NCI-H1436 (cell line): ENCODE measurements at regions not wholly inside any gene's neighbourhood (a gene's known extent, or its start where the extent isn't known, plus 50 kb on each side); places are given as distances from the start of the nearest gene placed in this dataset.

ENCODE experiments used
- DNase-seq: peaks from one replicate; lab custom pipeline; 2025; lab: John Stamatoyannopoulos, UW

GRCh38 chr9:108345826-108346225, 510.0 kb downstream of the ACTL7B start:
- DNase-seq = no peak

GRCh38 chr9:108339251-108339650, 516.5 kb downstream of the ACTL7B start:
- no peak for DNase-seq

- no peak for DNase-seq
Measured at GRCh38 chr9:108336575-108336974, 519.2 kb downstream of the ACTL7B start.

GRCh38 chr9:108333530-108333983, 522.2 kb downstream of the ACTL7B start:
- DNase-seq = no peak

DNA sequence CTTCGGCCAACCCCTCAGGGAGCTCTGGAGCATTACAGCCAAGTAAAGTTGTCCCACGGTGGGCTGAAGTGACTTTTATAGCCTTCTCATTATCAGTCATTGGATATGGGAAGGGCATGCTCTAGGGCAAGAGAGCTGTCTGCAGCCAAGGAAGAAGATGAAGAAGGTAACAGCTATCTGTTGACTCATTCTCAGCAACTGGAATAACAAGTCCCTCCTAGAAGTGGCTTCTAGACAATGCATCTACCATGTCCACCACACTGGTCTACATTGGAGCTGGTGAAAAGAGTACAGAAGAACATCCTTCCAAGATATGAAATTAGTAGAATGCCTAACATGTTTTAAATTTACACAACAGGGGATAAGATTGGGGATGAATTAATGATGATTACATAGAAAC, 524.2 kb downstream of the ACTL7B start:
- DNase-seq = no peak

DNA sequence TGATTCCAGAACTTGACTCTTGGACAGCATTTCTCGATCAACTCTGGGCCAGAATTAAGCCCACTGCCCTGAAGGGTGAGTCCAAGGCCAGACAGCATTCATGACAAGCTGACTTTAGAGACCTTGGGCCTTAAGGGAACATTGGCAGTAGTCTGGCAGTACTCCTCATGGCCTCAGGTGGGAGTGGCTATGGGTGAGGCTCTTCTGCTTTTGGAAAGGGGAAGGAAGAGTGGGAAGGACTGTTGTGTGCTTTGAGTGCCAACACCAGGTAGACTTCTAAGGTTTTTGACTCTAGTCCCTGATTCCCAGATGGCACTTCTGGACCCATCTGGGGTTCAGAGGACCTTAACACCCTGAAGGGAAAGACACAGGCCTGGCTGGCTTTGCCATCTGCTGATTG, 530.4 kb downstream of the ACTL7B start:
- no peak for DNase-seq

DNA sequence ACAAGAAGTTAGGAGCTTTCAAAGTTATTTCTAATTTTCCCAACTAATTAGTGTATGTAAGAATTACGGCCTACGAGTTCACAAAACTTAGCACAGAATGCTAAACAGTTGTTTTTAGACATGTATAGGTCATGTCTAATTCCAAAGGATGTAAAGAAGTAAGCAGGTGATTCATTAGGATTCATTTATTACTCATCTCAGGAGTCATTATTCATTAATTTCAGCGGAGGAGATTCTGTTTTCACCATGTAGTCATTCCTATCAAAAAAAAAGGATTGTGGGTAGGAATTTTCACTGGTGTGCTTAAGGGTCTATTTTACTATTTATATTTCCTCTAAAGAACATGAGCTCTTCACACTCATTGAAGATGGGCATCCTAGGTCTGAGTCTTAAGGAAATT, 532.2 kb downstream of the ACTL7B start:
- no peak for DNase-seq

DNA sequence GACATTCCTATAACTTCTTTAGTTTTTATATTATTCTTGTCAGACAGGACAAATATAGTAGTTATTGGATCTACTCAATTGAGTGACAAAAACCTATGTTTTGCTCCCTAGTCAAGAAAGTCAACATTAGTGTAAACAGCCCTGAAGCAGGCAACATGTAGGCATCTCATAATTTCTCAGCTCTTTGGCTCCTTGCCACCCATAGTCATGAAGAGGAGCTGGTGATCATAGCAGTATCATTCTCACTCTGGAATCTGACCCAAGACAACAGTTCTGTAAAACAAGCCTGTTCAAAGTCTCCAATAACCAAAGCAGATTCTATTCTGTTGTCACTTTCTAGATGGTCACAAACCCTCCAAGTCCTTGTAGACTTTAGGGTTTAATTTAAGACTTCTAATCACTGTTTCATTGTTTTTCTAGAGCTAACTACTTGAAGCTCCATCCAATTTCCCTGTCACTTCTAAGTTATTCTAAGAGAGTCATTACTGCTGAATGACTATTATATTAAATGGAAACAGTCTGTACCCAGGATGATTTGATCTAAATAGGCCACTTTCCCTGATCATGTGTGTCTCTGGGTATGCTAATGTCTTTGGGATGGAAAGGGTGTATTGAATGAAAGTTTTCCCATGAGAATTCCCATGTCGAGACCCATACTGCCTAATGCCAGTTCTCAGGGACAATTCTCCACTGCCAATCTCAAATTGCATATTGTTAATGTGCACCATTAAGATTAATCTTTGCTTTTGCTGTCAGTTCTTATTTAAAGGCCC, 533.3 kb downstream of the ACTL7B start:
- DNase-seq = peak; percentile 13

DNA sequence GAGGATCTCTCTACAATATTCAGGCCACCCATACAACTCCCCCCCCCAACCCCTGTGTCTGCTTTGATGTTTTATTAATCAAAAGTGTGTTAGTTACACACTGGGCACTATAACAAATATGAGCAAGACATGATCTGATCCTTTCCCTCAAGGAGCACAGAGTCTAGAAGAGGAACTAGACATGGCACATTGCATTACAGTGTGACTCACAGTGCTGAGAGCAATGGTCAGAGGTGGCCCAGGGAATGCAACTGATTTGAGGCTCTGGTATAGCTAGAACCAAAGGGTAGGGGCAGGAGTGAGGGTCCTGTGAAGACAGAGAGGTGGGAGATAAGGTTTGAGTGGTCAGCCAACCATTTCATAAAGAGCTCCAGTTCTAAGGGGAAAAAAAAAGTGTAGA, 539.2 kb downstream of the ACTL7B start:
- DNase-seq = no peak

GRCh38 chr9:108316066-108316465, 539.7 kb downstream of the ACTL7B start:
- DNase-seq = no peak

GRCh38 chr9:108311745-108312144, 544.0 kb downstream of the ACTL7B start:
- no peak for DNase-seq

- no peak for DNase-seq
Measured at GRCh38 chr9:108310202-108310601, 545.6 kb downstream of the ACTL7B start.

DNA sequence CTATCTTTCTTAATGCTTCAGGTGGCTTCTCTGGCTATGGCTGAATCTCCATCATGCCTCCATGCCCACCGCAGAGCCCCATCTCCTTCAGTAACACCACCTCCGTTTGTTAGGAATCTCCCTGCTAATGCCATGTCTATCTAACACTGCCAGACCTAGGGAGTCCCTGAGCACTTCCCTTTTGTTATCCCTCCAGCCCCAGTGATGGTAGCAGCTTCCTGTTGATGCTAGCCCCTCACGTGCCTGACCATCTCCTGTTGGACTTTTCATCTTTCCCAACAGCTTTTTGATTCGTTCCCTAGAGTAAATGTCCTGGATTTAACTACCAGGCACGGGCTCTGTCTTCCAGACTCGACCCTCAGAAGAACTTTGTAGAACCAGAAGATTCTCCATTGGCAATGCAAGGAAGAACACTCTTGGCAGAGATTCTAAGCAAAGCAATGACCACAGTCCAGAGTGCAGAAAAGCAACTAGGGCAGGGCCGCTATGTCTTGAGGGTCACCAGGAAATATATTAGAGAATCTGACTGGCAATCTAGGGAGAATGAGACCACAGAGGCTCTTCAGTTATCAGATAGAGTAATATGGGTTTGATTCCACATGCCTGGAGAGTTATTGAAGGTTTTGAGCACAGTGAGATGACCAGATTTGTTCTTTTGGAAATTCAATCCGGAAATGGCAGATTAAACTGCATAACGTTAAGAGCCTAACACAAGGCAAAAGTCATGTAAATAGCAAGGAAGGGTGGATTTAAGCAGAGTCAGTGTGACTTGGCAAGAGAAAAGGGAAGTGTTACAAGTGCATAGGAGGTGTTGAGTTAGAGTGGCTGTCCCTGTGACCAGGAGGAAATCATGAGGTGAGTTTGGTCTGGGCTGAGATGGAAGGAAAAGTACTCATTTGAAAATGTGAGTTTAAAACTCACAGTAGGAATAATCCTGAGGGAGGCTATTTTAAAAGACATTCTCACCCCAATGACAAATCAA, 555.2 kb downstream of the ACTL7B start:
- no peak for DNase-seq

DNA sequence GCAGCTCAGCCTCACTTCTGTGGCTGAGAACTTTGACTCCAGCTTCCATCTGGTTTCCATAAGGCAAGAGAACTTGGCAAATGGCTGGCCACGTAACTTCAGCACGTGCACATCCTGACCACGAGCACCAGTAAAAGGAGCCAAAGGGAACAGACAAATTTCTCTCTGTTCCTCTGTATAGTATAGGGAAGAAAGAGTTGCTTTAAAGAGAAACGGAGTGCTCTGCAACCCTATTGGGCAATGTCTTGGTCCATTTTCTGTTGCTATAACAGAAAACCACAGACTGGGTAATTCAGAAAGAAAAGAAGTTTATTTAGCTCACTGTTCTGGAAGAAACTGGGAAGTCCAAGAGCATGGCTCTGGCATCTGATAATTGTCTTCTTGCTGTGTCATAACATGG, 558.7 kb downstream of the ACTL7B start:
- DNase-seq = no peak

DNA sequence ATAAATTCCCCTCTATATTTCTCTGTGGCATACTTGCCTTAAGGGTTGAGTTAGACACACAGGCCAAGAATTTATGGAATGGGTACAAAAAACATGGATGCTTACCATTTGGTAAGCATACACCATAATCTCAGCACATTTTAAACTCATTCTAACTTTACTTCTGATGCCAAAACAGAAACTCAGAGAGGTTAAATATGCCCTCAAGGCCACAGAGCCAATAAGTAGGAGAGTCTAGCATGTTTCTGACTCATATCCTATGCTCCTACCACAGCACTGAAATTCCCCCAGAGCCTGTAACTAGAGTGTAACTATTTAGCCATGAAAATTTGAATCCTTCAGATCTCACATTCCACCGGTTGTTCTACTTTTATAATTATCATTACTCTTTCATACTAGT, 559.7 kb downstream of the ACTL7B start:
- DNase-seq = no peak

GRCh38 chr9:108291586-108291932, 564.2 kb downstream of the ACTL7B start:
- no peak for DNase-seq

DNA sequence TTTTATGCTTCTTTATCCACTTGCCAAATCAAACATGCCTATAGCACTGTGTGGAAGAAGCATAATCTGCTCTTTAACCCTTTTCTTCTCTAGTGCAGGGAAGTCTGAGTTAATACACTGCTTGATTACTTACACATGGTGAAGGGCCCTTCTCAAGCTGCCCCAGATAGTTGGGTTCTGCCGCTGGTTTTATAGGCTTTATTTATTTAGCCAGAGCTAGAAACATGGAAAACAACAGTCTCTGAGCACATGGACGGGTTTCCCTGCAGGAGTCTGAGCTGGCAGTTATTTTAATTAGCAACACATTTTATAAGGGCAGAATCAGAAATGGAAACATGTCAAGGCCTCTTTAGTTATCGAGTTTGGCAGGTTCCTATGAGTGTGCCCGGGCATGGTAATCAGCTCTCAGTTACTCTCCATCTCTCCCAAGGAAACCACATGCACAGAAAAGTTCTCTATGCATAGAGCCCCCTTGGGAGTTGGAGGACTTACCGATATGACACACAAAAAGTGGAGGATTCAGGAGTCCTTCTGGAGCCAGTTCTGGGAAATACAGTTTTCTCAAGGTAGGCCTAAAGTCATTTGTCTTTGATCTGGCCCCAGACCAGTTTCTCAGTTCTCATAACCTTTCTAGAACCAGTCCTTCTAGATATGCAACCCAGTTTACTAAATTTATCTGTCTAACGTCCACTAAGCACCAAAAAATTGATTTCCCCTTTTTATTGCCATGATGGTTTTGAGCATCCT, 564.8 kb downstream of the ACTL7B start:
- no peak for DNase-seq

GRCh38 chr9:108286638-108287206, 569.1 kb downstream of the ACTL7B start:
- no peak for DNase-seq

- DNase-seq = no peak
Measured at GRCh38 chr9:108283696-108284095, 572.1 kb downstream of the ACTL7B start.

DNA sequence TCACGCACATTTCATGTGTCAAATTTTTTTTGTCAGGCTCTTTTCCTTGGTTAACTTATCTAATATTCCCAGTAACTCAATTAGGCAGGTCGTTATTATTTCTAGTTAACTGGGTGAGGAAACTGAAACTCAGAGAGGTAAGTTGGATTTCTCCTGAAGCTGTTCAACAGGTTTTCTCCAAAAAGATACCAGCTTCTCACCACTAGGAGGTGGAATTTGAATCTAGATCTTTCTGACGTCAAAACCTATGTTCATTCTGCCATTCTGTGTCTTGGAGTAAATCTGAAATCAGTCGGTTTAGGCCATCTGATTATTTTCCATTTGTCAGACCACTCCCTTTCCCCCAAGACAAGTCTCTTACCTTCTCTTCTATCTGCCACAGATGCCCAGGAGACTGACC, 572.9 kb downstream of the ACTL7B start:
- no peak for DNase-seq

DNA sequence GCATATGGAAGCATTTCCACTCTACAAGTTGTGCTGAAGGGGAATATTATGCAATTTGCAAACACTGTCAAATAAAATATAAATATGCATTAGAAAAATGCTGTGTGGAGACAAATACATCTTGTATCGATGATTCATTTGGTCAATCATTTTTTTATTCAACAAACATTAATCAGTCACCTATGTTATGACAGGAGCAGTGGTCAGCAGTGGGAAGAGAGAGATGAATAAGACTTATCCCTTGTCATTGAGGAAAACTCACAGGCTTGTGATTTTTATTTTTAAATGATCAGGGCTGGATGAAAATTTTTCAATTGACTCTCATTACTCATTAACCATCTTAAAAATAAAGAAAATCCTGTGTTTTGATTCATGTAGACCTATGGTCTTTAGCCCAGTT, 574.1 kb downstream of the ACTL7B start:
- no peak for DNase-seq

DNA sequence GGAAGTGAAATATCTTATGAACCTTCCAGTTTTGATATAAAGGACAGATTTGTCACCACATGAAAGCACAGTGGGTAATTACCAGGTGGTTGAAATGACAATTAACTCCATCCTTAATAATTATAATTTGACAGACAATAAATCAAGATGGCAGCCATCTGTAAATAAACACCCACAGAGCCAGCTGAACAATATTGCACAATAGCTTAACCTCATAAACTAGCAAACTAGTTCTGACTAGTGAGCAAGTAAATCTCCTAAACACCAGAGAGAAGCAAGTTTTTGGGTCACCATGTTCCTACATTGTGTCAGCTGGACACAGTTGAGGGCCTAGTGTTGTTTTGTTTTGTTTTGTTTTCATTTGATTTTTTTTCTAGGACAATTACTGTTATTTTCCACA, 577.4 kb downstream of the ACTL7B start:
- DNase-seq = no peak
